ENCODE measurements at regions not wholly inside any gene's neighbourhood (a gene's known extent, or its start where the extent isn't known, plus 50 kb on each side); places are given as distances from the start of the nearest gene placed in this dataset.

GRCh38 chr10:28822719-28823464 is 145.6 kb downstream of the BAMBI start (continued):
- TF ChIP-seq USF1 (CRISPR knock-in tag; IDR thresholded peaks at IDR 0.05): no peak
- TF ChIP-seq TSHZ1 (CRISPR knock-in tag; IDR thresholded peaks at IDR 0.05): no peak
- no peak; the same call in 1 of the 2 replicates for TF ChIP-seq REST (IDR thresholded peaks at IDR 0.05; ENCODE audit: borderline replicate concordance)
- TF ChIP-seq REST (CRISPR knock-in tag; IDR thresholded peaks at IDR 0.05; ENCODE audit: low read depth): no peak
- TF ChIP-seq NR4A1 (CRISPR knock-in tag; IDR thresholded peaks at IDR 0.05): no peak
- TF ChIP-seq NR4A1 (tag; IDR thresholded peaks at IDR 0.05): peak; percentile 25; the same call in 1 of the 2 replicates
- TF ChIP-seq ZZZ3 (IDR thresholded peaks at IDR 0.05): no peak
- no peak for TF ChIP-seq ZSCAN32 (CRISPR knock-in tag; IDR thresholded peaks at IDR 0.05)
- TF ChIP-seq NFE2L1 (tag; IDR thresholded peaks at IDR 0.05; ENCODE audit: borderline replicate concordance, low read depth): no peak
- TF ChIP-seq THAP12 (CRISPR knock-in tag; IDR thresholded peaks at IDR 0.05): no peak
- peak; percentile 92 for TF ChIP-seq DPF2 (IDR thresholded peaks at IDR 0.05)
- no peak for TF ChIP-seq ZBTB17 (CRISPR knock-in tag; IDR thresholded peaks at IDR 0.05)
- TF ChIP-seq MTF1 (CRISPR knock-in tag; IDR thresholded peaks at IDR 0.05; ENCODE audit: borderline replicate concordance): no peak
- TF ChIP-seq BCL6 (CRISPR knock-in tag; IDR thresholded peaks at IDR 0.05): no peak
